ENCODE measurements at regions not wholly inside any gene's neighbourhood (a gene's known extent, or its start where the extent isn't known, plus 50 kb on each side); places are given as distances from the start of the nearest gene placed in this dataset.
"Not testable (repeated sequence)": the region's sequence is repeated elsewhere in the genome, so short reads cannot be mapped to it uniquely, and the experiment has no call there.

GRCh38 chr5:26530305-26530704 lies 508.1 kb downstream of the CDH9 start:
- no peak for DNase-seq

GRCh38 chr5:26519245-26519644 lies 519.1 kb downstream of the CDH9 start:
- DNase-seq, result no peak

DNA sequence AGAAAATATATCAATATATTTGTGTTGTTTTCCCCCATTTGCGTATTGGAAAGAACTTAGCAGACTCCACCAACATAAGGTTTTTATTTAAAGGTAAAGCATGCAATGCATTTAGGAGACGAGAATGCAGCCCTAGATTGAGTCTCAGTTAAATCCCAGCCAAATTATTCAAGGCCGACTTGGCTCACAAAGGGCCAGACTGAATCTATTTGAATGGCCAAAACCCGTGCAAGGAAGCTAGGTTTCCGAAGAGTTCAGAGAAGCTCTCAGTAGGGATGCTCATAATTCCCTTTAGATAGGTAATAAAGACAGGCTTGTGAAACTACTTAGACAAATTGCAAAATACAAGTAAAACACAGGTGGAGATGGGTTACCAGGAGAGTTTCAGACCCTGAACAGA lies 520.3 kb downstream of the CDH9 start:
- no peak for DNase-seq

GRCh38 chr5:26498972-26499371 lies 539.4 kb downstream of the CDH9 start:
- no peak for DNase-seq

- no peak for DNase-seq
Measured at GRCh38 chr5:26495437-26495836, 542.9 kb downstream of the CDH9 start.

- no peak for DNase-seq
Measured at GRCh38 chr5:26492906-26493459, 545.4 kb downstream of the CDH9 start.

GRCh38 chr5:26487553-26487952 lies 550.8 kb downstream of the CDH9 start:
- no peak for DNase-seq

- no peak for DNase-seq
Measured at GRCh38 chr5:26486631-26487030, 551.8 kb downstream of the CDH9 start.

DNA sequence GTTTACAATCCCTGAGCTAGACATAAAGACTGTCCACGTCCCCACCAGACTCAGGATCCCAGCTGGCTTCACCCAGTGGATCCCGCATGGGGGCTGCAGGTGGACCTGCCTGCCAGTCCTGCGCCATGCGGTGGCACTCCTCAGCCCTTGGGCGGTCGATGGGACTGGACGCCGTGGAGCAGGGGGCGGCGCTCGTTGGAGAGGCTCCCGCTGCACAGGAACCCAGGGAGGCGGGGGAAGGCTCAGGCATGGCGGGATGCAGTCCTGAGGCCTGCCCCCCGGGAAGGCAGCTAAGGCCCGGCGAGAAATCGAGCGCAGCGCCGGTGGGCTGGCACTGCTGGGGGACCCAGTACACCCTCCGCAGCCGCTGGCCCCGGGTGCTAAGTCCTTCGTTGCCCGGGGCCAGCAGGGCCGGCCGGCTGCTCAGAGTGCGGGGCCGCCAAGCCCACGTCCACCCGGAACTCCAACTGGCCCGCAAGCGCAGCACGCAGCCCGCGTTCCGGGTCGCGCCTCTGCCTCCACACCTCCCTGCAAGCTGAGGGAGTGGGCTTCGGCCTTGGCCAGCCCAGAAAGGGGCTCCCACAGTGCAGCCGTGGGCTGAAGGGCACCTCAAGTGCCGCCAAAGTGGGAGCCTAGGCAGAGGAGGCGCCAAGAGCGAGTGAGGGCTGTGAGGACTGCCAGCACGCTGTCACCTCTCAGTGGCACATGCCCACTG lies 553.1 kb downstream of the CDH9 start:
- not testable (repeated sequence) for DNase-seq

DNA sequence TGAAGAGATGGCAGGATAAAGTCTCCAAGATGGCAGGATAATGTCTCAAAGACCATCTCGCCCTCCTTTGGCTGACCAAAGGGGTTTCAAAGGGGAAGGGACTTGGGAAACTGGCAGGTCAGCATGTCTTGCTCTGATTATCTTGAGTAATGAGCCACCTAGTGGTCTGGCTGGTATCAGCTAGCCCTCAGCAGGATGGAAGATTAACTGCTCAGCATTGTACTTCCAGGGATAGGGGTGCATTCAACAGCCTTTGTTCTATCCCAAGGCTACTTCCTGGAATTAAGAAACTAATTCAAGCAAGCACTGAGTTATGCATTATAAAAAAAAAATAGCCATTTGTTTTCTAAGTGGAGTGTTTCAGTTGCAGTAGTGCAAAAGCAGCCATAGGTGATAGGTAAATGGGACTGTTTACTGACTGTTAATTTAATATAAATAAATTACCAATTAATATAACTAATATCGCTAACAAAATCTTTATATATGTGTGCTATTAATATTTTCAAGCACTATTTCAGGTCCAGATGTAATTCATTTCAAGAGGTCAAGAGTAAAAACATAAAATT lies 555.5 kb downstream of the CDH9 start:
- DNase-seq, result peak; percentile 87

DNA sequence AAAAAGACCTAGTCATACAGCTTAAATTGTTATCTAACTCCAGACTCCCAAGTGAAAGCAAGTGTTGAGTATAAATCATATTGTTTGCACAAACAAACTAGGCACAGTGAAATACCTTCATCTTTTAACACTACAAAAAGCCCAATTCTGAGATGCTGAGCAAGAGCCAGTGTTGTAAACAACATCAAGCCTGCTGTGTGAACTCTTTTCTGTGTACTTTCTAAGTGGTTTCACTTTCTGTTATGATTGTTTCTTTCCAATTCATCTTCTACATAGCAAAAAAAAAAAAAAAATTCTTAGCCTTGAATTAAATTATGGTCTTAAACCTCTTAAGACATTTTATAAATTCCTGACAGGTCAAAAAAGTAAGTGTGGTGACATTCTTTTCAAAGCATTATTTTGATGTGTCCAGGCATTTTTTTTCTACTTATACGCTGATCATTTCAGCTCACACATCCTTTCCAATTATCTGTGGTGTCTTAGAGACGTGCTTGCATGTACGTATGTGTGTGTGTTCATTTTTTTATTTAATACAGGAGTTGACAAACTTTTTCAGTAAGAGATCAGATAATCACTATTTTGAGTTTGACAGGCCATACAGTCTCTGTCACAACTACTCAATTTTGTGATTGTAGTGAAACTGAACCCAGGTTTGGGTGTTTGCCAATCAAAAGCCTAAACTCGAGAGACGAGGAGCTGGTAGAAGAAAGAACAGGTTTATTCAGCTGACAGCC lies 556.1 kb downstream of the CDH9 start:
- DNase-seq, result no peak

DNA sequence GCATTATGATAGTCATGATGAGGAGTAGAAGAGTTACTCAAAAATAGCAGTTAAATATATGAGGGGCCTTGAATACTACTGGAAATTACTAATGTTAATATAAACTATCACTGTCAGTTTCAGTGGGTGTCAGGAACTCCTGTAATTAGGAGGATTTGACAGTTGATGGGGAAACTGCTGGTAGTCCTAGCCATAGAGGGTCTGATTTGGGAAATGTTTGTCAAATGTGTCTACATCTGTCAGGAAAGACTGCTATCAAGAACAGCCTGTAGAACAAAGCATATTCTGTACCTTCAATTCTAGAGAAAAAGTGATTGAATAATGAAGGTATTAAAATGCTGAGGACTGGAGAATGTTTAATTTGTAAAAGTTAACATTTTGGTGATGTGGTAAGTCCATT lies 567.9 kb downstream of the CDH9 start:
- no peak for DNase-seq

- no peak for DNase-seq
Measured at GRCh38 chr5:26439121-26439520, 599.3 kb downstream of the CDH9 start.

DNA sequence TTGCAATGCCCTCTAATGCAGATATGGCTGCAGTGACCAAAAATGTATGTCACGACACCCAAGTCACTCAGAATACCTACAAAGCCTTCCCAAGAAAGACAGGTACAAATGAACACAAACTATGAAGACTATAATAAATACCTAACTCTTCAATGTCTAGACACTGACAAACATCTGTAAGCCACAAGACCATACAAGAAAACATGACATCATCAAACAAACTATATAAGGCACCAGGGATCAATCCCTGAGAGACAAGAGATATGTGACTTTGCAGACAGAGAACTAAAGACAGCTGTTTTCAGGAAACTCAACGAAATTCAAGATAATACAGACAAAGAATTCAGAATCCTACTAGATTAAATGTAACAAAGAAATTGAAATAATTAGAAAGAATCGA lies 603.7 kb downstream of the CDH9 start:
- no peak for DNase-seq

DNA sequence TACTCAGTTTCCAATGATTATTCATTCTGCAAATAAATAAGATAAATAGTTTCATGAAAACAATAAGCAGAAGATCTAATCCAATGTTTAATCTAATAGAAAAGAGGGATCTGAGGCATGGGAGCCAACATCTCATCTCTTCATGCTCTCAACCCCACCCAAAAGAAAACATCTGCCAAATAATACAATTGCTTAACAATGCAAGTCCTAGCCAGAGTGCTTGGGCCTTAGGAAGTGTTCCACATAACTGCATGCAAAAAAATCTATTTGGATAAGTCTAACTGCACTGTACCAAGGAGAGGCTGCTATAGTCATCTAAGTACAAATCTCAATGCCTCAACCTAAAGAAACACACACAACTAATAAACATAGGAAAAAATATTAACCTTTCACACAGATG lies 606.0 kb downstream of the CDH9 start:
- no peak for DNase-seq

GRCh38 chr5:26430323-26430722 lies 608.1 kb downstream of the CDH9 start:
- no peak for DNase-seq

- no peak for DNase-seq
Measured at GRCh38 chr5:26427281-26427680, 611.1 kb downstream of the CDH9 start.

DNA sequence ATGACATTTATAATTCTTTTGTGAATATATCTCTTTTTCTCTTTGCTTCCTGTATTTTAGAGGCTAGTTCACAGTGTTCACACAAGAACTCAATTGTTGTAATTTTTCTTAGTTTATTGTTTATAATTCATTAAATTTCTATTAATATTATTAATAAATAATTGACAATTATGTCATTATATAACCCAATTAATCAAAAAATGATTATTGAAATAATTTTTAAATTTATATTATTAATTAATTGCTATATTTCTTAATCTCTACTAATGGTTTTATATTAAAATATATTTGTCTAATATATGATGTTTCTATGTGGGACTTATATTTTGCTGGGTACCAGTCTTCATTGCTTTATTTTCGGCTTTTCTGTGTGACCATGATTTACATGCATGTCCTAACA lies 618.4 kb downstream of the CDH9 start:
- no peak for DNase-seq

DNA sequence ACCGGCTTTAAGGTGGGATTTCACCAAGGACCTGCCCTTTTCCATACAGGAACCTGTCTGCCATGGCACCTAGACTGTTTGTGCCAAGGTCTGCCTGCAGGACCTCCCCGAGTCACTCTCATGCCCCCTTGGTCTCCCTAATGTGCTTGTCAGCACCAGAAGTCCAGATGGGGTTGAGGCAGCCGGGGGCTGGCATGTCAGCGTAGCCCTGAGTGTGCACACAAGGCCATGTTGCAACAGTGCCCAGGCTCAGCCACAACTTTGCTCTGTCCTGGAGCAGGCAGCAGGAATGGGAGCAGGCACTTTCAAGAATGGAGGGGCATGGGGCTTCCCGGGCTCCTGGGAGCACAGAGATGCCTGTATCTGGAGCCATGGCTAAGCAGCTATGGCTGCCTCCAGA lies 621.5 kb downstream of the CDH9 start:
- DNase-seq, result no peak

DNA sequence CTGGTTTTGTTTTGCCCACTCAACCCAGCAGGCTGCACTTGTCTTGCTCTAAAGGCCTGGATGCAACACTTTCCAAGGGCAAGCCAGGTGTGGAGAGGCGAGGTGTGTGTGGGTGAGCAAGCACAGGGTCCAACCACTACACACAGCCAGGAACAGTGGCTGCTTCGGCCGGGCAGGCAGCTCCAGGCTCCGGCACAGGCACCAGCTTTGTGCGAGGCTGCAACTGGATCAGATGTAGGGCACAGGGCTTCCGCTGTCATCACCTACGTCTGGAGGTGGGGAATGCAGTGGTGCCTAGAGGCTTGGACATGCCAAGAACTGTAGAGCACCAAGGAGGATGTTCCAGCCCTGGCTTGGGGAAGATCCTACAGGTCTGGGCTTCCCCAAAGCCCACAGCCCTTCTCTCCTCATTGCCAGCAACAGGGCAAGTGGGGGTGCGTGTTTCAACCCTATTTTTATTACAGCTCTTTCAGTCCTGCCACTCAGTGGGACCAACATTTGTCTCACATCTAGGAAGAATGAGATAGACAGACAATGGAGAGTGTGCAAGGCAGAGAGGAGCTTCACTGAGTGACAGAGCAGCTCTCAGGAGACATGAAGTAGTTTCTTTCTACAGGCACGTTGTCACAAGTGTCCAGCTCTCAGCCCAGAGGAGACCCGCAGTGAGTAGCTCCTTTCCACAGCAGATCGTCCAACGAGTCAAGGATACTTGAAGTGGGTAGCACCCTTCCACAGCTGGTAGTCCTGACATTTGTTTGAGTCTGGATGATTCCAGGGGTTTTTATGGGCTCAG lies 622.2 kb downstream of the CDH9 start:
- no peak for DNase-seq

DNA sequence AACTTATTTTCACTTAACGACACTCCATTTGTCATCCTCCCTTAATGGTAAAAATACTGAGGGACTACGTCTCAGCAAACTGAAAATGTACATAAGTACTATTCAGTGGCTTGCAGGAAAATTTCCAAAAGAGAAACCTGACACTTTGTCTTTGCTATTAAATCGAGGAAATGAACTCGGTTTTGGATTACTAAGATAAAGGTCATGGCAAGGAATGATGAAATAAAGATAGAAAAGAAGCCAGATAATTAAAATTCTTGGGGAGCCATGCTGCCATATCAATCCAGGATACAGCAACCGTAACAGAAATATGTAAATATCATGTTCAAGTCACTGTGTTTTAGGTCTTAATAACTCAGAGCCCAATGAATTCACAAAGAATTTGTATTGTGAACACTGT lies 647.8 kb downstream of the CDH9 start:
- DNase-seq, result peak; percentile 36

DNA sequence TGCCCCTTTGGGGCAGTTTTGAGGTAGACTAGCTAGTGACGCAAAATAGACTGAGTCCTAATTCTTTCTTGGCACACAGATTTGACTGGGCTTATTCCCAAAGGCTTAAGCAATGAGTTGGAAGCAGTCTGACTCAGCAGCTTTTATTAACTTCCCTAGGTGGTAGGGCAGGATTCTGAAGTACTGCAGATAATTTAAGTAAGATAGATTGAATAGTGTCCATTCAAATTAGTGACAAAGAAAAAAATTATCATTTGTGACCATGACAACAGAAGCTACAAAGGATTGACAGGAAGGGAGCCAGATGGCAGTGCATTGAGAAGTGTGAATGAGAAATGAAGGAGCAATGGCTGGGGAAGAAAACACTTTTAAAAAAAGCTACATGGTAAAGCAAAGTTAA lies 649.4 kb downstream of the CDH9 start:
- peak; percentile 98 for DNase-seq

GRCh38 chr5:26386532-26386931 lies 651.9 kb downstream of the CDH9 start:
- no peak for DNase-seq
